Natural killer cell (primary cell): ENCODE measurements at regions not wholly inside any gene's neighbourhood (a gene's known extent, or its start where the extent isn't known, plus 50 kb on each side); places are given as distances from the start of the nearest gene placed in this dataset.

ENCODE experiments used
- ATAC-seq, 3 donors: fragments of 150-1000 bp in 2 of 3; fragments of 200-7000 bp in 1 of 3; cut with Tn5 transposase; 1 replicate in 1 of 3; 2 replicates in 2 of 3; pipeline ENCODE4 v1.10.0; 2021; ENCODE audit warnings: mild to moderate bottlenecking in 2 of 3, moderate library complexity in 2 of 3
- DNase-seq, 2 donors: peaks; one replicate each; pipeline versions ENCODE4 v3.0.0 to v3.0.0-alpha.2; 2013 to 2021; ENCODE audit warnings: mixed read lengths in 1 of 2
- H3K27ac ChIP-seq: one replicate; pipeline ENCODE4 v1.5.1; 2013; ENCODE audit warnings: mild to moderate bottlenecking, low read length
- H3K27me3 ChIP-seq: one replicate; pipeline ENCODE4 v1.6.1; 2013; ENCODE audit warnings: low read length; ENCODE audit not compliant: control insufficient read depth, insufficient read depth
- H3K36me3 ChIP-seq: one replicate; pipeline ENCODE4 v1.6.1; 2013; ENCODE audit warnings: low read length; ENCODE audit not compliant: control insufficient read depth, insufficient read depth
- H3K4me1 ChIP-seq: one replicate; pipeline ENCODE4 v1.6.1; 2013; ENCODE audit warnings: low read length; ENCODE audit not compliant: control insufficient read depth, insufficient read depth
- H3K4me3 ChIP-seq: one replicate; pipeline ENCODE4 v1.5.1; 2013; ENCODE audit warnings: low read length
- H3K9me3 ChIP-seq: one replicate; pipeline ENCODE4 v1.6.1; 2013; ENCODE audit warnings: low read length; ENCODE audit not compliant: control insufficient read depth, insufficient read depth
- H3K27ac Mint-ChIP-seq, 2 donors: one replicate each; pipeline ENCODE4 v1.8.0; 2022; ENCODE audit warnings: mild to moderate bottlenecking in 2 of 2, mixed read lengths in 2 of 2, moderate library complexity in 1 of 2
- H3K27me3 Mint-ChIP-seq, 2 donors: one replicate each; pipeline ENCODE4 v1.8.0; 2022; ENCODE audit warnings: low read depth in 2 of 2, mixed read lengths in 2 of 2
- H3K36me3 Mint-ChIP-seq: one replicate; pipeline ENCODE4 v1.8.0; 2022; ENCODE audit warnings: mixed read lengths
- H3K4me1 Mint-ChIP-seq, 2 donors: one replicate each; pipeline ENCODE4 v1.8.0; 2022; ENCODE audit warnings: mixed read lengths in 2 of 2
- H3K4me3 Mint-ChIP-seq: one replicate; pipeline ENCODE4 v1.8.0; 2022; ENCODE audit warnings: mild to moderate bottlenecking, moderate library complexity, mixed read lengths
- H3K9me3 Mint-ChIP-seq, 2 donors: one replicate each; pipeline ENCODE4 v1.8.0; 2022; ENCODE audit warnings: mixed read lengths in 2 of 2
- CTCF ChIP-seq: fragments of 200-600 bp; IDR thresholded peaks from one replicate; pipeline ENCODE4 v1.8.0; 2022; ENCODE audit warnings: antibody characterized with exemption
- WGBS: methylation state at CpG from one replicate; pipeline ENCODE4 v1.1.7; 2013; ENCODE audit warnings: missing lambda C conversion rate; ENCODE audit not compliant: insufficient coverage; 5-methylcytosine and 5-hydroxymethylcytosine counted together
- intact Hi-C: fragments of 100-400 bp; cut with micrococcal nuclease; formaldehyde crosslinking; loops from one replicate; pipeline ENCODE4 v1.14.2; 2022

- Mint-ChIP-seq H3K36me3 (no peaks in the 10 kb centered on the region), H3K4me3 (no peak overlapping the region), H3K9me3 (peaks cover 2 to 13% of the 10 kb centered on the region in 2 donors), H3K4me1 (no peaks in the 10 kb centered on the region), H3K27ac (no peak overlapping the region), H3K27me3 (no peaks in the 10 kb centered on the region)
- no peaks in the 10 kb centered on the region for H3K4me1 ChIP-seq
- TF ChIP-seq CTCF, result no peak
- H3K36me3 ChIP-seq, result no peaks in the 10 kb centered on the region
- H3K27me3 ChIP-seq, result no peaks in the 10 kb centered on the region
- H3K27ac ChIP-seq, result no peak overlapping the region
- no peak overlapping the region for H3K4me3 ChIP-seq
- peaks cover 9% of the 10 kb centered on the region for H3K9me3 ChIP-seq
- 91% methylated on average over 8 of the region's 8 CpGs for WGBS
- ATAC-seq, result no peak
- DNase-seq, result no peak
- intact Hi-C loops, result no loop called here
These were observed 177.8 kb downstream of the SOX11 start for GRCh38 chr2:5869936-5870335.

DNA sequence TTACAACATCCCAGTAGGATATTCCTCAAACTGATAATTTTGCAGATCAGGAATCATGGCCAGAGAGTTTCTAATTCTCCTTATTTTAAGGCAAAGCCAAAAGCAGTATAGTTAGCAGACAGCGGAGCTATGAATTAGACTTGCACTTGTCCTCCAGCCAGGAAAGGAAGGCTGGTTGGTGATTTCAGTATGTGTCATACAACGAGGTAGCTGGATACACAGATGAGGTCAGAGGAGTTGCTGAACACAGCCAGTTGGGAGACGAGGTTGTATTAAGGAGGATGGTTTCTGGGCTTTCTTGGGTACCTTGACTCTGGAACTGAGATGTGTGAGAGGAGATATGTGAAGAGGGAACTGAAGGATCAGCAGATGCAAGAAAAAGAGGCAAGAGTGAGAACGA lies 185.2 kb downstream of the SOX11 start:
- Histone ChIP-seq H3K4me1 (no peaks in the 10 kb centered on the region), H3K27me3 (no peaks in the 10 kb centered on the region), H3K36me3 (no peaks in the 10 kb centered on the region), H3K27ac (no peak overlapping the region), H3K4me3 (no peak overlapping the region), H3K9me3 (no peaks in the 10 kb centered on the region)
- 74% methylated on average over 4 of the region's 4 CpGs for WGBS
- H3K4me1 Mint-ChIP-seq, result no peaks in the 10 kb centered on the region
- ATAC-seq (no peak), DNase-seq (no peak)
- peaks cover 2 to 19% of the 10 kb centered on the region in 2 donors for H3K9me3 Mint-ChIP-seq
- H3K36me3 Mint-ChIP-seq, result no peaks in the 10 kb centered on the region
- H3K27me3 Mint-ChIP-seq, result no peaks in the 10 kb centered on the region
- H3K27ac Mint-ChIP-seq, result no peak overlapping the region
- H3K4me3 Mint-ChIP-seq, result no peak overlapping the region
- intact Hi-C loops, result no loop called here
- no peak for TF ChIP-seq CTCF

DNA sequence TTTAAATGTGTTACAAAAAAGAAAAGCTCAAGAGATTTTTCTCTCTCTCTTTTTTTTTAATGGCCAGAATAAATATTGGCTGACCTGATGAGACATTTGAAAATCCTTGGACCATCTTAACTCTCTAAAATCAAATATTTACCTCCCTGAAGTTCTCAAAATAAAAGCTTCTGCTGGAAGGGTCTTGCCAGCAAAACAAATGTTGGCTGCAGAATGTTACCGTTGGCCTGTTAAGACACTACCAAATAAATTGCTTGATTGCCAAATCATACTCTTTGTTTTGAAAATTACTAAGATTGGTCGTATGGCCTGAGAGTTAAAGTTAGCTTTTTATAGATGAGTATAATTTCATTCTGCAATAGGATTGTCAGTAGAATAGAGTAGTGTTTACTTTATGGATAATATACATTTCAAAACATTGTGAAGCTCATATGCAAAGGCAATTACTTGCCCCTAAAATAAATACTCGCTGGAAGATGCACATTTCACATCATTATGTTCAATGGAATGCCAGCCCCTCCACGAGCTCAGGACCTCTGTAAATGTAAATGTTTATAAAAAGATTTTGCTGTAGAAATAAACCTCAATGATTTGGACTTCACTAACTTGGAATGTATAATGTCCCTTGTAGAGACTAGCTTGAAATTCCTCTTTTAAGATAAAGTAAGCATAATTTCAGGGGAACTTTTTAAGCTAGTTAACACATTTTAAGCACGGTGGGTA lies 193.4 kb downstream of the SOX11 start:
- Histone ChIP-seq H3K9me3 (no peaks in the 10 kb centered on the region), H3K4me1 (no peaks in the 10 kb centered on the region), H3K4me3 (no peak overlapping the region), H3K36me3 (no peaks in the 10 kb centered on the region), H3K27me3 (no peaks in the 10 kb centered on the region), H3K27ac (no peak overlapping the region)
- Mint-ChIP-seq H3K4me3 (no peak overlapping the region), H3K27me3 (no peaks in the 10 kb centered on the region), H3K9me3 (peaks cover 7 to 8% of the 10 kb centered on the region in 2 donors), H3K4me1 (no peaks in the 10 kb centered on the region), H3K27ac (no peak overlapping the region), H3K36me3 (no peaks in the 10 kb centered on the region)
- TF ChIP-seq CTCF, result no peak
- DNase-seq, result no peak
- intact Hi-C loops, result no loop called here
- 85% methylated on average over 2 of the region's 5 CpGs for WGBS
- ATAC-seq, result no peak

GRCh38 chr2:5886462-5886861 lies 194.3 kb downstream of the SOX11 start:
- 83% methylated on average over 4 of the region's 6 CpGs for WGBS
- no peak for ATAC-seq
- H3K27ac ChIP-seq, result no peak overlapping the region
- Mint-ChIP-seq H3K27me3 (no peaks in the 10 kb centered on the region), H3K4me1 (no peaks in the 10 kb centered on the region), H3K9me3 (peaks cover 7 to 8% of the 10 kb centered on the region in 2 donors), H3K27ac (no peak overlapping the region), H3K4me3 (no peak overlapping the region), H3K36me3 (no peaks in the 10 kb centered on the region)
- no peak for DNase-seq
- H3K4me3 ChIP-seq, result no peak overlapping the region
- no peaks in the 10 kb centered on the region for H3K27me3 ChIP-seq
- no peaks in the 10 kb centered on the region for H3K4me1 ChIP-seq
- H3K9me3 ChIP-seq, result no peaks in the 10 kb centered on the region
- intact Hi-C loops, result no loop called here
- H3K36me3 ChIP-seq, result no peaks in the 10 kb centered on the region
- TF ChIP-seq CTCF, result no peak
